ENCODE measurements at regions not wholly inside any gene's neighbourhood (a gene's known extent, or its start where the extent isn't known, plus 50 kb on each side); places are given as distances from the start of the nearest gene placed in this dataset.

DNA sequence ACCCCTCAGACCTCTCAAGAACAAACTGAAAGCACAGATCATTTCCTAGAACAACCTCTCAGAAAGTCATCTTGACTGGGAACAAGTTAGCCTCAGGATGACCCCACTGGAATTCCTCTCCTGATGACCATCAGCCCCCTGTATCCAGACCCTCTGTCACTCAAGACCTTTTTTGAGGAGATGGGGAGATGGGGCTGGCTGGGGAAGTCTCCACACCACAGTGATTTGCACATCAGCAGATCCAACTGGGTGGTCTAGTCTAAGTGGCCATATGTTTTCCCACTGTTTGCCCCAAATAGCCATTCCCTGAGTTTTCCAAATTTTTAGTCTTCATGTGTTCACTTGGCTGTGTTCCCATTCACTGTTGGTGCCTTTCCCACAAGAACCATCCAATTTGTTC, 452.4 kb upstream of the NPVF start:
- ATAC-seq, result no peak
- H3K27me3 ChIP-seq, result no peaks in the 10 kb centered on the region
- H3K4me3 ChIP-seq, result no peak overlapping the region
- H3K4me1 ChIP-seq, result peaks cover 0 to 5% (median 0%) of the 10 kb centered on the region in 3 donors
- TF ChIP-seq POLR2AphosphoS5 (IDR thresholded peaks at IDR 0.05) (no peak), POLR2A (IDR thresholded peaks at IDR 0.05) (no peak), EP300 (IDR thresholded peaks at IDR 0.05) (no peak)
- TF ChIP-seq, protein P1, sequence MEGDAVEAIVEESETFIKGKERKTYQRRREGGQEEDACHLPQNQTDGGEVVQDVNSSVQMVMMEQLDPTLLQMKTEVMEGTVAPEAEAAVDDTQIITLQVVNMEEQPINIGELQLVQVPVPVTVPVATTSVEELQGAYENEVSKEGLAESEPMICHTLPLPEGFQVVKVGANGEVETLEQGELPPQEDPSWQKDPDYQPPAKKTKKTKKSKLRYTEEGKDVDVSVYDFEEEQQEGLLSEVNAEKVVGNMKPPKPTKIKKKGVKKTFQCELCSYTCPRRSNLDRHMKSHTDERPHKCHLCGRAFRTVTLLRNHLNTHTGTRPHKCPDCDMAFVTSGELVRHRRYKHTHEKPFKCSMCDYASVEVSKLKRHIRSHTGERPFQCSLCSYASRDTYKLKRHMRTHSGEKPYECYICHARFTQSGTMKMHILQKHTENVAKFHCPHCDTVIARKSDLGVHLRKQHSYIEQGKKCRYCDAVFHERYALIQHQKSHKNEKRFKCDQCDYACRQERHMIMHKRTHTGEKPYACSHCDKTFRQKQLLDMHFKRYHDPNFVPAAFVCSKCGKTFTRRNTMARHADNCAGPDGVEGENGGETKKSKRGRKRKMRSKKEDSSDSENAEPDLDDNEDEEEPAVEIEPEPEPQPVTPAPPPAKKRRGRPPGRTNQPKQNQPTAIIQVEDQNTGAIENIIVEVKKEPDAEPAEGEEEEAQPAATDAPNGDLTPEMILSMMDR (IDR thresholded peaks at IDR 0.05), result no peak
- H3K9me3 ChIP-seq, result no peaks in the 10 kb centered on the region
- no peaks in the 10 kb centered on the region for H3K36me3 ChIP-seq
- no peak overlapping the region for H3K27ac ChIP-seq

DNA sequence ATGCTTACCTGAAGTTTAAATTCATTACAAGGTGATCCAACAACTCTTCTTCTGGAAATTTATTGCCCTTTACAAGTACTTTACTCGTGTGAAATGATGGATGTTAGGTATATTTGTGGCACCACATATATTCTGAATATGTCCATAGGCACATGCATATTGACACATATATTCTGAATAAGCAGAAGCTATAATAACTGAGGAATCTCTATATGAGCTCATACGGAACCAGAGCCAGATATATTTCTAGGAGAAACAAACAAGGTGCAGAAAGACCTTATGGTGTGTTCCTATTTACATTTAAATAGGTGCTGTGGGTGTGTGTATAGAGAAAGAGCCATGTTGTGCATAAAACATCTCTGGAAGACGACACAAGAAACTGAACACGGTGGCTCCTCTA, 456.1 kb upstream of the NPVF start:
- ATAC-seq, result no peak
- Histone ChIP-seq H3K27me3 (no peaks in the 10 kb centered on the region), H3K36me3 (no peaks in the 10 kb centered on the region), H3K27ac (no peak overlapping the region), H3K9me3 (no peaks in the 10 kb centered on the region), H3K4me3 (no peak overlapping the region), H3K4me1 (no peaks in the 10 kb centered on the region)
- TF ChIP-seq POLR2A (IDR thresholded peaks at IDR 0.05) (no peak), EP300 (IDR thresholded peaks at IDR 0.05) (no peak), POLR2AphosphoS5 (IDR thresholded peaks at IDR 0.05) (no peak)
- TF ChIP-seq, protein P1 (IDR thresholded peaks at IDR 0.05), result no peak
- WGBS, 2 donors (ENCODE audit: low coverage in 1 of 2), result 87 to 88% methylated on average over 4 of the region's 4 CpGs

DNA sequence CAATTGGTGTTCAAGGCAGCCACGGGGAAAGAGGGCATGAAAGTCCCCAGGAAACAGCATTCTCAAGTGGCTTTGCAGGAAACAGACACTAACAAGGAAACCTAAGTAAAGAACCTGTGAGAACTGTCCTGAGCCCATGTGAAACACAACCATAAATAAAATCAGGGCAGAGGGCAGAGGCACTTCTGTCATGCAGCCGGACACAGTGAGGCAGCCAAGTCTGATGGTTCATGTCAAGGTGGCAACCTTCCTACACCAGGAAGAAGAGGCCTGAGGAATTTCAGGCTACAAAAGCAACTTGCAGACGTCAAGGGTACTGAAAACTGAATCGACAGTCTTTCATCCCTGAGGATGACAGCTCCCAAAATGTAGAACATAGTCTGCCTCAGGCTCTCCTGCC, 458.2 kb upstream of the NPVF start:
- 82 to 88% methylated on average over 2 to 4 of the region's 4 CpGs for WGBS, 2 donors (ENCODE audit: low coverage in 1 of 2)
- no peaks in the 10 kb centered on the region for H3K27me3 ChIP-seq
- no peaks in the 10 kb centered on the region for H3K4me1 ChIP-seq
- H3K27ac ChIP-seq, result no peak overlapping the region
- TF ChIP-seq, protein P1 (IDR thresholded peaks at IDR 0.05), result no peak
- TF ChIP-seq POLR2A (IDR thresholded peaks at IDR 0.05), result no peak
- TF ChIP-seq POLR2AphosphoS5 (IDR thresholded peaks at IDR 0.05), result no peak
- TF ChIP-seq EP300 (IDR thresholded peaks at IDR 0.05), result no peak
- no peak overlapping the region for H3K4me3 ChIP-seq
- no peaks in the 10 kb centered on the region for H3K36me3 ChIP-seq
- H3K9me3 ChIP-seq, result no peaks in the 10 kb centered on the region
- ATAC-seq, result no peak

DNA sequence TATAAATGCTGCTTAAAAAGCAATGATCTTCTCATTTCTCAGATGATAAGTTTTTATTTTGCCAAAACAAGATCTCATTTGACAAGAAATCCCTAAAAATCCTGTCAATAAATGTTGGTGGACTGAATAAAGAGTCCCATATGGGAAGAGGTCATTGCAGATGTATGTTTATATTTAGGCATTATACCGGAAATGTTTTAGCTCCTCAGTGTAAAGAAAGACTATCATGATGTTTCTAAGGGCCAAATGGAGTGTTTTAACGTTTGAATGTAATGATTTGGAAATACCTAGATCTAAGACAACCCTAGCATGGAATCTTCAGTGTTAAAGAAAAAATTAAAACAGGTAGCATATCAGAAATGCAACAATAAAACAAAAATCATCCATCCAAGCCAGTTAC, 457.8 kb upstream of the NFE2L3 start:
- 49 to 62% methylated on average over 2 of the region's 2 CpGs for WGBS, 2 donors (ENCODE audit: low coverage in 1 of 2)
- no peak for ATAC-seq

DNA sequence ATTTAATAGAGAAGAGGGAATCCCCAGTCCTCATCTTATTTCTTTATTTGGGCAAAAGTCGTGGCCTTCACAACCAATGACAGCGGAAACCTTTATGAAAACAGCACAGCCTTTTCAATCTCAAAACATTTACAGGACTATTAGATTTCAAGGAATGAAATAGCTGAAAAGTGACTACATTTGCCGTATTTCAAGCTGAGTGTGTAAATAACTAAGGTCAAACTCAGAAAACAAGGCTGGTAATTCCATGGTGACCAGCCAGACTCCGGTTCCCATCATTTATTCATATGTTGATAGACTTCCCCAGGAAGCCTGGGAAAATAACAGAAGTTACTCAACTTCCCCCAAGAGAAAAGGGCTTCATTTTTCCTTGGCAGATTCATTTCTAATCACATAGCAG, 457.3 kb upstream of the NFE2L3 start:
- H3K27ac ChIP-seq, result no peak overlapping the region
- H3K36me3 ChIP-seq, result no peaks in the 10 kb centered on the region
- ATAC-seq, result no peak
- TF ChIP-seq EP300 (IDR thresholded peaks at IDR 0.05) (no peak), POLR2A (IDR thresholded peaks at IDR 0.05) (no peak), POLR2AphosphoS5 (IDR thresholded peaks at IDR 0.05) (no peak)
- TF ChIP-seq, protein P1 (IDR thresholded peaks at IDR 0.05), result no peak
- WGBS, 2 donors (ENCODE audit: low coverage in 1 of 2), result 71 to 88% methylated on average over 1 to 4 of the region's 4 CpGs
- no peaks in the 10 kb centered on the region for H3K27me3 ChIP-seq
- no peak overlapping the region for H3K4me3 ChIP-seq
- H3K4me1 ChIP-seq, result no peaks in the 10 kb centered on the region
- no peaks in the 10 kb centered on the region for H3K9me3 ChIP-seq

More for the DNA sequence above, 457.8 kb upstream of the NFE2L3 start:
- Histone ChIP-seq H3K27ac (no peak overlapping the region), H3K36me3 (no peaks in the 10 kb centered on the region), H3K9me3 (no peaks in the 10 kb centered on the region), H3K4me3 (no peak overlapping the region), H3K27me3 (no peaks in the 10 kb centered on the region), H3K4me1 (no peaks in the 10 kb centered on the region)
- TF ChIP-seq EP300 (IDR thresholded peaks at IDR 0.05) (no peak), POLR2AphosphoS5 (IDR thresholded peaks at IDR 0.05) (no peak), POLR2A (IDR thresholded peaks at IDR 0.05) (no peak)
- TF ChIP-seq, protein P1 (IDR thresholded peaks at IDR 0.05), result no peak

Measured in gastroesophageal sphincter (tissue), 4 donors.